ENCODE measurements at regions not wholly inside any gene's neighbourhood (a gene's known extent, or its start where the extent isn't known, plus 50 kb on each side); places are given as distances from the start of the nearest gene placed in this dataset.

DNA sequence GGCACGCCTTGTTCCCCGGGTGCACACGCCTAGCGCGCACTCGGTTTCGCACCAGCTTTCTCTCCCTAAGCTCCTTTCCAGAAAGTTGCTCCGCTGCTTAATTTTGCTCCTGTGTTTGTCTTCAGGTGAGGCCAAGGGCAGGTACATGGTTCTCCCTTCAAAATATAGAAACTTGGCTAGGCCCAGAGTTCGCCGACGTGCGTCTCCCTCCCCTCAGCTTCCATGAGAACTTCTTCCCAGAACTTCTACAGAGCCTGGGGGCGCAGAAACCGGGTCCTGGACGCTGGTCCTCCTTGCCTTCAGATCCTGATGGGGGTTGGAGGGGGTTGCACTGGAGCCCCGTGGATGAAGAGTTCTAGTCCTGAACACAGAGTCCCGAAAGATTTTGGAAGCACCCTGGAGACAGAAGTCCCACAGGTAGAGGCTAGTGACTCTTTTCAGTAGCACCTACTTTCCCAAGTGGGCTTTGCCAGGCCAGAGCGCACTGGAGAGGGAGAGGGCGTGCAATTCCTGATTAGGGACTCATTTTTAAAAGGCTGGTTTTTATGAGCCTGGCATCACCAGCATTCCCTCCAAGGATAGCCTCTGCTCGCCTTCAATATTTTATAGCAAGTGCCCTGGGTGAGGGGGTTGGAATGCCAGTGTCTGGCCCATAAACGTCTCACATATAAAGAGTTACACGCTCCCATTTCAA lies 128.4 kb downstream of the TMEM174 start:
- no peak overlapping the region for H3K18ac ChIP-seq (ENCODE audit: insufficient read length, low read depth, low read length)
- H3K27ac Mint-ChIP-seq = no peak overlapping the region
- H3T11ph ChIP-seq (ENCODE audit: low read length) = no peak overlapping the region
- H3K4ac ChIP-seq (ENCODE audit: low read depth, low read length) = no peak overlapping the region
- H4K8ac ChIP-seq (replicated peaks; ENCODE audit: insufficient read length, low read depth, low read length) = no peak overlapping the region
- H2BK15ac ChIP-seq (ENCODE audit: low read depth, low read length) = no peak overlapping the region
- H2BK5ac ChIP-seq (ENCODE audit: insufficient read length, low read length) = no peak overlapping the region
- no peak overlapping the region for H2BK20ac ChIP-seq (ENCODE audit: low read depth, low read length, poor library complexity, severe bottlenecking)
- no peak overlapping the region for H4K5ac ChIP-seq (ENCODE audit: insufficient read length, low read depth, low read length)
- H3K4me1 ChIP-seq (ENCODE audit: insufficient read depth, low read length) = no peaks in the 10 kb centered on the region
- no peak overlapping the region for H3K23ac ChIP-seq (ENCODE audit: insufficient read length, low read depth, low read length)
- H3K79me2 ChIP-seq (ENCODE audit: insufficient read depth, low read length) = no peaks in the 10 kb centered on the region
- H3K9me3 ChIP-seq (ENCODE audit: control insufficient read depth, low read depth, low read length) = no peaks in the 10 kb centered on the region
- peaks cover 100% of the 10 kb centered on the region for H3K27me3 Mint-ChIP-seq (ENCODE audit: low read depth)
- H2BK120ac ChIP-seq (ENCODE audit: low read depth, low read length, poor library complexity, severe bottlenecking) = no peak overlapping the region
- no peak overlapping the region for H3K9ac ChIP-seq (ENCODE audit: extremely low read depth, insufficient read length, low read length)
- no peaks in the 10 kb centered on the region for H3K79me1 ChIP-seq (ENCODE audit: insufficient read depth, low read depth, low read length, poor library complexity, severe bottlenecking)
- H2AFZ ChIP-seq (ENCODE audit: low read length) = no peak overlapping the region
- H3K27me3 ChIP-seq (ENCODE audit: insufficient read depth, low read length) = peaks cover 85% of the 10 kb centered on the region
- no peak overlapping the region for H4K91ac ChIP-seq (ENCODE audit: insufficient read length, low read depth, low read length)
- no peak for DNase-seq
- H3K36me3 Mint-ChIP-seq (ENCODE audit: insufficient read depth in 1 of 3, low read depth in 3 of 3) = no peaks in the 10 kb centered on the region; a peak in 2 of 7 replicates
- H2BK12ac ChIP-seq (ENCODE audit: insufficient read length, low read depth, low read length) = no peak overlapping the region
- no CpG with 5 or more reads among the region's 22 CpGs for whole genome bisulfite sequencing (ENCODE audit: extremely low coverage, insufficient read length, low lambda C conversion rate)
- no peak overlapping the region for H2AK5ac ChIP-seq (ENCODE audit: insufficient read length, low read length)
- H3K14ac ChIP-seq (ENCODE audit: insufficient read depth, low read length) = no peak overlapping the region
- no peak overlapping the region for H3K56ac ChIP-seq (ENCODE audit: insufficient read length, low read depth, low read length)
- peaks cover 15% of the 10 kb centered on the region for H3K23me2 ChIP-seq (ENCODE audit: insufficient read length, low read depth, low read length, poor library complexity, severe bottlenecking)
- peak overlapping the region in 1 of 2 experiments; percentile 72; a peak in 3 of 5 replicates for H3K4me3 Mint-ChIP-seq
- H3K4me2 ChIP-seq (ENCODE audit: insufficient read depth, insufficient read length, low read length) = peak overlapping the region; percentile 29
- H4K20me1 ChIP-seq (ENCODE audit: control insufficient read depth, insufficient read depth, insufficient read length) = no peaks in the 10 kb centered on the region
- H3K4me1 Mint-ChIP-seq = peaks cover 36 to 43% of the 10 kb centered on the region in 2 experiments
- TF ChIP-seq, protein P1, sequence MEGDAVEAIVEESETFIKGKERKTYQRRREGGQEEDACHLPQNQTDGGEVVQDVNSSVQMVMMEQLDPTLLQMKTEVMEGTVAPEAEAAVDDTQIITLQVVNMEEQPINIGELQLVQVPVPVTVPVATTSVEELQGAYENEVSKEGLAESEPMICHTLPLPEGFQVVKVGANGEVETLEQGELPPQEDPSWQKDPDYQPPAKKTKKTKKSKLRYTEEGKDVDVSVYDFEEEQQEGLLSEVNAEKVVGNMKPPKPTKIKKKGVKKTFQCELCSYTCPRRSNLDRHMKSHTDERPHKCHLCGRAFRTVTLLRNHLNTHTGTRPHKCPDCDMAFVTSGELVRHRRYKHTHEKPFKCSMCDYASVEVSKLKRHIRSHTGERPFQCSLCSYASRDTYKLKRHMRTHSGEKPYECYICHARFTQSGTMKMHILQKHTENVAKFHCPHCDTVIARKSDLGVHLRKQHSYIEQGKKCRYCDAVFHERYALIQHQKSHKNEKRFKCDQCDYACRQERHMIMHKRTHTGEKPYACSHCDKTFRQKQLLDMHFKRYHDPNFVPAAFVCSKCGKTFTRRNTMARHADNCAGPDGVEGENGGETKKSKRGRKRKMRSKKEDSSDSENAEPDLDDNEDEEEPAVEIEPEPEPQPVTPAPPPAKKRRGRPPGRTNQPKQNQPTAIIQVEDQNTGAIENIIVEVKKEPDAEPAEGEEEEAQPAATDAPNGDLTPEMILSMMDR (conservative IDR thresholded peaks at IDR 0.05) = no peak
- H3K9me3 Mint-ChIP-seq = peaks cover 2 to 3% of the 10 kb centered on the region in 2 experiments; a peak in 1 of 5 replicates
- H3K27ac ChIP-seq (ENCODE audit: insufficient read length, low read depth, low read length) = no peak overlapping the region

All from H9 (cell line).